ENCODE measurements at regions not wholly inside any gene's neighbourhood (a gene's known extent, or its start where the extent isn't known, plus 50 kb on each side); places are given as distances from the start of the nearest gene placed in this dataset.

DNA sequence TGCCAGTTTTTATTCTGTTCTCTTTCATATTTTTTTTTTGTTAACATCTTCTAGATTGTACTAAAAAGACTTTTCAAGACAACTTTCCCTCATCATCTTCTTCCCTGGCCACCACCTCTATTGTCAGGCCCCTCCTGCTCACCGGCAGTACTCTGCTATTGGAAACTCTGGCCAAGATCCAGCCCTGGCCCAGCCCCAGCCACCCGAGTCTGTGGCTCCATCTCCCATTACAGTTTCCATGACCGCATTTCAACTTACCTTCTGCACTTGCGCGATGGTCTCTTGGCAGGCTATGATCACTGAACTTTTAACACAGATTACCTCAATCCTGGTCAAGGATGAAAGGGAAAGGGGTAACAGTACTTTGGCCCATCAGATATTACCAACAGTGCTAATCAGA, 137.7 kb upstream of the POM121L12 start:
- TF ChIP-seq POLR2A (IDR thresholded peaks at IDR 0.05) = no peak
- TF ChIP-seq, protein P1, sequence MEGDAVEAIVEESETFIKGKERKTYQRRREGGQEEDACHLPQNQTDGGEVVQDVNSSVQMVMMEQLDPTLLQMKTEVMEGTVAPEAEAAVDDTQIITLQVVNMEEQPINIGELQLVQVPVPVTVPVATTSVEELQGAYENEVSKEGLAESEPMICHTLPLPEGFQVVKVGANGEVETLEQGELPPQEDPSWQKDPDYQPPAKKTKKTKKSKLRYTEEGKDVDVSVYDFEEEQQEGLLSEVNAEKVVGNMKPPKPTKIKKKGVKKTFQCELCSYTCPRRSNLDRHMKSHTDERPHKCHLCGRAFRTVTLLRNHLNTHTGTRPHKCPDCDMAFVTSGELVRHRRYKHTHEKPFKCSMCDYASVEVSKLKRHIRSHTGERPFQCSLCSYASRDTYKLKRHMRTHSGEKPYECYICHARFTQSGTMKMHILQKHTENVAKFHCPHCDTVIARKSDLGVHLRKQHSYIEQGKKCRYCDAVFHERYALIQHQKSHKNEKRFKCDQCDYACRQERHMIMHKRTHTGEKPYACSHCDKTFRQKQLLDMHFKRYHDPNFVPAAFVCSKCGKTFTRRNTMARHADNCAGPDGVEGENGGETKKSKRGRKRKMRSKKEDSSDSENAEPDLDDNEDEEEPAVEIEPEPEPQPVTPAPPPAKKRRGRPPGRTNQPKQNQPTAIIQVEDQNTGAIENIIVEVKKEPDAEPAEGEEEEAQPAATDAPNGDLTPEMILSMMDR (IDR thresholded peaks at IDR 0.05) = no peak
